GM23338 (cell line): ENCODE measurements at regions not wholly inside any gene's neighbourhood (a gene's known extent, or its start where the extent isn't known, plus 50 kb on each side); places are given as distances from the start of the nearest gene placed in this dataset.

Experiments used
- CREB1 ChIP-seq: fragments of 250-450 bp; sonication (Bioruptor Pico); IDR thresholded peaks from 2 replicates; pipeline ENCODE4 v1.5.0; 2020; ENCODE audit warnings: low read depth, mild to moderate bottlenecking, moderate library complexity
- REST ChIP-seq: IDR thresholded peaks from one replicate; pipeline ENCODE4 v1.6.1; 2018; ENCODE audit warnings: antibody characterized with exemption; ENCODE audit not compliant: unreplicated experiment
- TF ChIP-seq, protein P1 (sequence below): IDR thresholded peaks from 2 replicates; pipeline ENCODE4 v1.6.1; 2016; ENCODE audit warnings: antibody characterized with exemption

- no peak for TF ChIP-seq REST
- no peak for TF ChIP-seq CREB1 (CRISPR knock-in tag)
- TF ChIP-seq, protein P1, sequence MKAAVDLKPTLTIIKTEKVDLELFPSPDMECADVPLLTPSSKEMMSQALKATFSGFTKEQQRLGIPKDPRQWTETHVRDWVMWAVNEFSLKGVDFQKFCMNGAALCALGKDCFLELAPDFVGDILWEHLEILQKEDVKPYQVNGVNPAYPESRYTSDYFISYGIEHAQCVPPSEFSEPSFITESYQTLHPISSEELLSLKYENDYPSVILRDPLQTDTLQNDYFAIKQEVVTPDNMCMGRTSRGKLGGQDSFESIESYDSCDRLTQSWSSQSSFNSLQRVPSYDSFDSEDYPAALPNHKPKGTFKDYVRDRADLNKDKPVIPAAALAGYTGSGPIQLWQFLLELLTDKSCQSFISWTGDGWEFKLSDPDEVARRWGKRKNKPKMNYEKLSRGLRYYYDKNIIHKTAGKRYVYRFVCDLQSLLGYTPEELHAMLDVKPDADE: no peak
These were observed 68.0 kb upstream of the CRIM1 start for GRCh38 chr2:36287363-36288275.
